GM12878 (cell line): ENCODE measurements at regions not wholly inside any gene's neighbourhood (a gene's known extent, or its start where the extent isn't known, plus 50 kb on each side); places are given as distances from the start of the nearest gene placed in this dataset.

Experiments
- ATAC-seq: fragments of 200-7000 bp; cut with Tn5 transposase; 3 replicates; pipeline ENCODE4 v1.9.1; 2020; ENCODE audit warnings: mild to moderate bottlenecking, moderate library complexity
- BruUV-seq: library from RNA; stranded (reverse); fragments of 400-500 nt; replicated peaks from 2 replicates; lab custom pipeline; 2021; lab: Mats Ljungman, UMichigan
- CTCF ChIA-PET: fragments of 300-600 bp; sonication (Branson Sonifier 250); formaldehyde crosslinking; extraction: SDS; loops from one replicate; lab custom pipeline; 2021; ENCODE audit warnings: inconsistent platforms; lab: Yijun Ruan, JAX
- POLR2A ChIA-PET: fragments of 350-600 bp; formaldehyde crosslinking; extraction: SDS; loops from one replicate; lab custom pipeline; 2021; ENCODE audit warnings: inconsistent platforms; lab: Charles Lee
- RAD21 ChIA-PET: fragments of 300-600 bp; sonication (Branson Sonifier 250); formaldehyde crosslinking; loops from one replicate; lab custom pipeline; 2023; ENCODE audit warnings: antibody characterized with exemption; ENCODE audit not compliant: unreplicated experiment; lab: Charles Lee
- SMC1A ChIA-PET: fragments of 300-600 bp; sonication (Branson Sonifier 250); formaldehyde crosslinking; loops from one replicate; lab custom pipeline; 2023; ENCODE audit not compliant: unreplicated experiment, uncharacterized antibody; lab: Charles Lee
- DNase-seq: peaks from one replicate; pipeline ENCODE4 v3.0.0-alpha.2; 2011; ENCODE audit warnings: low read depth, low spot score
- FAIRE-seq: peaks from 3 replicates; lab custom pipeline; 2011; peaks lifted over from hg19 to GRCh38; lab: Jason Lieb, UNC
- H2AFZ ChIP-seq: 2 replicates; pipeline ENCODE4 v1.6.0; 2011; ENCODE audit warnings: low read depth, low read length, control low read depth; ENCODE audit not compliant: control insufficient read depth
- H3K27ac ChIP-seq: 2 replicates; pipeline ENCODE4 v1.5.1; 2011; ENCODE audit warnings: control low read depth; ENCODE audit not compliant: control insufficient read depth, insufficient read depth
- H3K27me3 ChIP-seq, 2 experiments: replicated peaks in 1 of 2; 2 replicates each; pipeline versions ENCODE4 v1.6.0 to v1.6.1; 2011; ENCODE audit warnings: low read length in 1 of 2; ENCODE audit not compliant: control insufficient read depth in 2 of 2, insufficient read depth in 2 of 2
- H3K36me3 ChIP-seq, 2 experiments: 2 replicates each; pipeline ENCODE4 v1.5.1; 2011; ENCODE audit warnings: low read length in 1 of 2; ENCODE audit not compliant: control insufficient read depth in 2 of 2, insufficient read depth in 2 of 2
- H3K4me1 ChIP-seq: 2 replicates; pipeline ENCODE4 v1.6.1; 2011; ENCODE audit warnings: mild to moderate bottlenecking, low read length, moderate library complexity, mixed read lengths; ENCODE audit not compliant: control insufficient read depth, insufficient read depth
- H3K4me2 ChIP-seq: 2 replicates; pipeline ENCODE4 v1.6.0; 2011; ENCODE audit warnings: control low read depth; ENCODE audit not compliant: control insufficient read depth, insufficient read depth
- H3K4me3 ChIP-seq: fragments of 200-600 bp; sonication (generic); 2 replicates; pipeline ENCODE4 v1.5.1; 2016
- H3K79me2 ChIP-seq: 2 replicates; pipeline ENCODE4 v1.6.0; 2011; ENCODE audit warnings: low read length; ENCODE audit not compliant: control insufficient read depth, insufficient read depth
- H3K9ac ChIP-seq: 2 replicates; pipeline ENCODE4 v1.8.0; 2011; ENCODE audit warnings: low read length, control low read depth, mixed read lengths; ENCODE audit not compliant: control insufficient read depth, insufficient read depth
- H3K9me3 ChIP-seq: replicated peaks from 3 replicates; pipeline ENCODE4 v1.5.1; 2011; ENCODE audit warnings: mild to moderate bottlenecking, low read length; ENCODE audit not compliant: control insufficient read depth, insufficient read depth
- H4K20me1 ChIP-seq: 2 replicates; pipeline ENCODE4 v1.6.0; 2011; ENCODE audit not compliant: control insufficient read depth, insufficient read depth
- ATF7 ChIP-seq: fragments of 450-650 bp; IDR thresholded peaks from 2 replicates; pipeline ENCODE4 v1.6.1; 2016; ENCODE audit warnings: low read depth, mild to moderate bottlenecking
- EP300 ChIP-seq, 2 experiments: fragments of 150-350 bp in 1 of 2; IDR thresholded peaks; 2 replicates each; pipeline ENCODE4 v1.6.1; 2011 to 2012; ENCODE audit warnings: low read depth in 2 of 2, low read length in 2 of 2, borderline replicate concordance in 1 of 2, improper control_type of control experiment in 1 of 2, inconsistent platforms in 1 of 2; ENCODE audit not compliant: control insufficient read depth in 1 of 2
- EZH2 ChIP-seq: IDR thresholded peaks from 2 replicates; pipeline ENCODE4 v1.6.1; 2012; ENCODE audit warnings: low read depth, mild to moderate bottlenecking, control low read depth, inconsistent platforms, low read length, borderline replicate concordance; ENCODE audit not compliant: control insufficient read depth
- FOS ChIP-seq: IDR thresholded peaks from 3 replicates; pipeline ENCODE4 v1.6.1; 2011; ENCODE audit warnings: borderline replicate concordance; ENCODE audit not compliant: insufficient read length; ENCODE audit errors: extremely low read depth
- HCFC1 ChIP-seq: fragments of 150-350 bp; IDR thresholded peaks from 2 replicates; pipeline ENCODE4 v1.6.1; 2014; ENCODE audit warnings: low read length
- IKZF1 ChIP-seq: fragments of 450-650 bp; conservative IDR thresholded peaks from 2 replicates; pipeline ENCODE4 v1.6.1; 2017; ENCODE audit warnings: antibody characterized with exemption, mild to moderate bottlenecking
- IRF4 ChIP-seq: IDR thresholded peaks from 2 replicates; pipeline ENCODE4 v1.6.1; 2011; ENCODE audit warnings: low read depth, low read length
- LARP7 ChIP-seq: fragments of 450-650 bp; IDR thresholded peaks from 2 replicates; pipeline ENCODE4 v1.6.1; 2017; ENCODE audit warnings: mild to moderate bottlenecking
- RCOR1 ChIP-seq: conservative IDR thresholded peaks from 2 replicates; pipeline ENCODE4 v1.6.1; 2012; ENCODE audit warnings: low read depth, low read length, improper control_type of control experiment
- ZNF384 ChIP-seq: IDR thresholded peaks from 2 replicates; pipeline ENCODE4 v1.6.1; 2012; ENCODE audit warnings: low read depth, mild to moderate bottlenecking, low read length, improper control_type of control experiment, borderline replicate concordance
- WGBS: methylation state at CpG from one replicate; pipeline ENCODE4 v1.1.6; 2016; ENCODE audit warnings: low lambda C conversion rate; ENCODE audit not compliant: insufficient replicate concordance, insufficient coverage; ENCODE audit errors: missing lambda C conversion rate; 5-methylcytosine and 5-hydroxymethylcytosine counted together
- in situ Hi-C: fragments of 300-500 bp; cut with MboI; formaldehyde crosslinking; loops from 9 replicates; pipeline ENCODE4 v1.14.3; 2018; ENCODE audit warnings: mixed read lengths
- intact Hi-C: fragments of 100-400 bp; cut with micrococcal nuclease; formaldehyde crosslinking; loops from one replicate; pipeline ENCODE4 v1.14.2; 2022; ENCODE audit not compliant: unreplicated experiment
- TF ChIP-seq, protein P1 (sequence below): fragments of 450-650 bp; IDR thresholded peaks from 2 replicates; pipeline ENCODE4 v1.6.1; 2016; ENCODE audit warnings: mild to moderate bottlenecking
- TF ChIP-seq, protein P2 (sequence below): fragments of 450-650 bp; IDR thresholded peaks from 2 replicates; pipeline ENCODE4 v1.6.1; 2017; ENCODE audit warnings: antibody characterized with exemption, mild to moderate bottlenecking, moderate library complexity

DNA sequence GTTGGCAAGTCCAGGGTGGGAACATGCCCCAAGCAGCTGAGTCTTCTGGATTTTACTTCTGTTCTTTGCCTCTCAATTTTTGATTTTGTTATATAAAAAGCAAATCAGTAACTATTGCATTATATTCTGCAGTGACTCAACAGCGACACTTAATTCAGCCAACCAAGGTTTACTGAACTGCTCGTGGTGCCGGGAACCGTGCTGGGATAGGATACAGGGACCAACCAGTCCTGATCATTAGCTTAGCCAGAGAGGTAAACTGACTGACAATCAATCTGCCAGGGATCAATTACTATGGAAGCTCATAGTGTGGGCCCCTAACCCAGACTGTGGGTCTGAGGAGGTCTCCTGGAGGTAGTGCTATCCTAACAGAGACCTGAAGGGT lies 68.4 kb upstream of the ZNF281 start:
- TF ChIP-seq IKZF1 = no peak
- TF ChIP-seq LARP7 = no peak
- TF ChIP-seq EP300 (IDR thresholded peaks at IDR 0.05; ENCODE audit: borderline replicate concordance in 1 of 2, control insufficient read depth in 1 of 2, low read depth in 2 of 2, low read length in 2 of 2) = 0 out of 4 replicates have a peak, but pooled peaks of 1 of the 2 experiments have one; percentile 0
- TF ChIP-seq IRF4 = no peak
- TF ChIP-seq, all 136 proteins: peak for 1
- ATAC-seq = no peak
- ChIA-PET SMC1A (interaction anchor here (1.0 to 5.4 kb wide), 11 partner anchors 30 to 362 kb away, joined by 3 to 59 read pairs (median 3); no protein-coding TSS in a partner anchor), POLR2A (interaction anchor here (0.6 to 1.3 kb wide), 4 partner anchors 53 to 140 kb away, joined by 3 to 4 read pairs (median 3); partner anchors contain the start of gene ZNF281), RAD21 (interaction anchor here (0.7 to 3.3 kb wide), 10 partner anchors 8 to 335 kb away, joined by 3 to 19 read pairs (median 4); no protein-coding TSS in a partner anchor), CTCF (interaction anchor here (1.0 to 2.1 kb wide), 9 partner anchors 9 to 793 kb away, joined by 3 to 7 read pairs (median 3); no protein-coding TSS in a partner anchor)
- WGBS = 99% methylated on average over 4 of the region's 4 CpGs
- in situ Hi-C loops = no loop called here
- Histone ChIP-seq H3K4me1 (peaks cover 21% of the 10 kb centered on the region), H3K27ac (no peak overlapping the region; the same call in 1 of the 2 replicates), H3K4me2 (peak overlapping the region; percentile 56), H4K20me1 (no peaks in the 10 kb centered on the region), H3K36me3 (no peaks in the 10 kb centered on the region), H3K4me3 (no peak overlapping the region), H3K27me3 (no peaks in the 10 kb centered on the region), H2AFZ (no peak overlapping the region; the same call in 1 of the 2 replicates), H3K9me3 (no peaks in the 10 kb centered on the region), H3K79me2 (no peaks in the 10 kb centered on the region), H3K9ac (no peak overlapping the region)
- BruUV-seq = no TSS peak
- intact Hi-C loops = no loop called here
- DNase-seq = no peak
- no peak for FAIRE-seq

DNA sequence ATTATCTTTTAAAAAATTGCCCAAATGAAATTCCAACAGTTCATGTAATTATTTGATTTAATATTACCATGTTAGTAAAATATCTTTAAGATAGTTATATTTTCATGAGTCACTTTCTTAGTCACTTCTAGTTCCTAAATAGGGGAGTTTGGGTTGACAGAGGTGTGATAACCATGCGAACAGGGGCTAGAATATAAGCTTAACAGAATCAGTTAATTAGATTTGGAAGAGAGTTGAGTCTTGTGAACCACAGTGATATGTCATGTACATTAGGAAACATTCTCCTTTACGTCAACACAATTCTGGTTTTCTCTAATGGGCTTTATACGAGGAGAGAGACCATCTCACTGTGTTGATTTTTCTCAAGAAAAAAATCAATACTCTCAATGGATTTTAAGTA lies 64.8 kb upstream of the ZNF281 start:
- in situ Hi-C loops (no loop called here), intact Hi-C loops (loop anchor here (2.0 kb wide), 1 partner anchor 58 kb away; no protein-coding TSS in a partner anchor)
- H2AFZ ChIP-seq = no peak overlapping the region
- WGBS = 86% methylated on average over 3 of the region's 3 CpGs
- no peak for FAIRE-seq
- RAD21 ChIA-PET = interaction anchor here (0.6 to 2.5 kb wide), 8 partner anchors 9 to 335 kb away, joined by 3 to 19 read pairs (median 4); partner anchors contain the start of gene ZNF281
- H3K4me3 ChIP-seq = no peak overlapping the region
- SMC1A ChIA-PET = interaction anchor here (0.7 to 5.4 kb wide), 11 partner anchors 9 to 321 kb away, joined by 3 to 59 read pairs (median 4); no protein-coding TSS in a partner anchor
- no TSS peak for BruUV-seq
- H4K20me1 ChIP-seq = no peaks in the 10 kb centered on the region
- no peaks in the 10 kb centered on the region for H3K36me3 ChIP-seq
- no peak overlapping the region for H3K4me2 ChIP-seq
- H3K27ac ChIP-seq = peak overlapping the region; percentile 78; the same call in 1 of the 2 replicates
- CTCF ChIA-PET = interaction anchor here (0.7 to 2.5 kb wide), 7 partner anchors 9 to 157 kb away, joined by 3 to 10 read pairs (median 3); no protein-coding TSS in a partner anchor
- no peak overlapping the region for H3K9ac ChIP-seq
- H3K4me1 ChIP-seq = peaks cover 36% of the 10 kb centered on the region
- POLR2A ChIA-PET = interaction anchor here (0.7 to 2.6 kb wide), 6 partner anchors 9 to 172 kb away, joined by 3 to 13 read pairs (median 4); partner anchors contain the start of gene ZNF281
- no peaks in the 10 kb centered on the region for H3K9me3 ChIP-seq
- no peaks in the 10 kb centered on the region for H3K79me2 ChIP-seq
- no peak for DNase-seq
- H3K27me3 ChIP-seq = no peaks in the 10 kb centered on the region
- ATAC-seq = peak; percentile 54
- TF ChIP-seq ATF7 (peak; percentile 66; the same call in 1 of the 2 replicates), RCOR1 (no peak), IKZF1 (0 out of 2 replicates have a peak, but pooled peaks have one; percentile 0), FOS (no peak), EZH2 (no peak), LARP7 (no peak), HCFC1 (no peak), ZNF384 (no peak)
- TF ChIP-seq, protein P1, sequence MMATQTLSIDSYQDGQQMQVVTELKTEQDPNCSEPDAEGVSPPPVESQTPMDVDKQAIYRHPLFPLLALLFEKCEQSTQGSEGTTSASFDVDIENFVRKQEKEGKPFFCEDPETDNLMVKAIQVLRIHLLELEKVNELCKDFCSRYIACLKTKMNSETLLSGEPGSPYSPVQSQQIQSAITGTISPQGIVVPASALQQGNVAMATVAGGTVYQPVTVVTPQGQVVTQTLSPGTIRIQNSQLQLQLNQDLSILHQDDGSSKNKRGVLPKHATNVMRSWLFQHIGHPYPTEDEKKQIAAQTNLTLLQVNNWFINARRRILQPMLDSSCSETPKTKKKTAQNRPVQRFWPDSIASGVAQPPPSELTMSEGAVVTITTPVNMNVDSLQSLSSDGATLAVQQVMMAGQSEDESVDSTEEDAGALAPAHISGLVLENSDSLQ = no peak
- TF ChIP-seq, protein P2, sequence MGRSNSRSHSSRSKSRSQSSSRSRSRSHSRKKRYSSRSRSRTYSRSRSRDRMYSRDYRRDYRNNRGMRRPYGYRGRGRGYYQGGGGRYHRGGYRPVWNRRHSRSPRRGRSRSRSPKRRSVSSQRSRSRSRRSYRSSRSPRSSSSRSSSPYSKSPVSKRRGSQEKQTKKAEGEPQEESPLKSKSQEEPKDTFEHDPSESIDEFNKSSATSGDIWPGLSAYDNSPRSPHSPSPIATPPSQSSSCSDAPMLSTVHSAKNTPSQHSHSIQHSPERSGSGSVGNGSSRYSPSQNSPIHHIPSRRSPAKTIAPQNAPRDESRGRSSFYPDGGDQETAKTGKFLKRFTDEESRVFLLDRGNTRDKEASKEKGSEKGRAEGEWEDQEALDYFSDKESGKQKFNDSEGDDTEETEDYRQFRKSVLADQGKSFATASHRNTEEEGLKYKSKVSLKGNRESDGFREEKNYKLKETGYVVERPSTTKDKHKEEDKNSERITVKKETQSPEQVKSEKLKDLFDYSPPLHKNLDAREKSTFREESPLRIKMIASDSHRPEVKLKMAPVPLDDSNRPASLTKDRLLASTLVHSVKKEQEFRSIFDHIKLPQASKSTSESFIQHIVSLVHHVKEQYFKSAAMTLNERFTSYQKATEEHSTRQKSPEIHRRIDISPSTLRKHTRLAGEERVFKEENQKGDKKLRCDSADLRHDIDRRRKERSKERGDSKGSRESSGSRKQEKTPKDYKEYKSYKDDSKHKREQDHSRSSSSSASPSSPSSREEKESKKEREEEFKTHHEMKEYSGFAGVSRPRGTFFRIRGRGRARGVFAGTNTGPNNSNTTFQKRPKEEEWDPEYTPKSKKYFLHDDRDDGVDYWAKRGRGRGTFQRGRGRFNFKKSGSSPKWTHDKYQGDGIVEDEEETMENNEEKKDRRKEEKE = no peak
